DOHH2 (cell line): ENCODE measurements at regions not wholly inside any gene's neighbourhood (a gene's known extent, or its start where the extent isn't known, plus 50 kb on each side); places are given as distances from the start of the nearest gene placed in this dataset.

ENCODE experiments used
- EZH2phosphoT487 ChIP-seq: fragments of 200-600 bp; sonication (generic); IDR thresholded peaks from 2 replicates; pipeline ENCODE4 v1.6.1; 2017; ENCODE audit warnings: borderline replicate concordance, mild to moderate bottlenecking, antibody characterized with exemption, low read length, moderate library complexity, mixed read lengths
- TF ChIP-seq, protein P1 (sequence below): fragments of 200-600 bp; sonication (generic); IDR thresholded peaks from one replicate; pipeline ENCODE4 v1.5.1; 2014; ENCODE audit warnings: antibody characterized with exemption, mild to moderate bottlenecking, low read depth, low read length; ENCODE audit not compliant: poor library complexity, severe bottlenecking

DNA sequence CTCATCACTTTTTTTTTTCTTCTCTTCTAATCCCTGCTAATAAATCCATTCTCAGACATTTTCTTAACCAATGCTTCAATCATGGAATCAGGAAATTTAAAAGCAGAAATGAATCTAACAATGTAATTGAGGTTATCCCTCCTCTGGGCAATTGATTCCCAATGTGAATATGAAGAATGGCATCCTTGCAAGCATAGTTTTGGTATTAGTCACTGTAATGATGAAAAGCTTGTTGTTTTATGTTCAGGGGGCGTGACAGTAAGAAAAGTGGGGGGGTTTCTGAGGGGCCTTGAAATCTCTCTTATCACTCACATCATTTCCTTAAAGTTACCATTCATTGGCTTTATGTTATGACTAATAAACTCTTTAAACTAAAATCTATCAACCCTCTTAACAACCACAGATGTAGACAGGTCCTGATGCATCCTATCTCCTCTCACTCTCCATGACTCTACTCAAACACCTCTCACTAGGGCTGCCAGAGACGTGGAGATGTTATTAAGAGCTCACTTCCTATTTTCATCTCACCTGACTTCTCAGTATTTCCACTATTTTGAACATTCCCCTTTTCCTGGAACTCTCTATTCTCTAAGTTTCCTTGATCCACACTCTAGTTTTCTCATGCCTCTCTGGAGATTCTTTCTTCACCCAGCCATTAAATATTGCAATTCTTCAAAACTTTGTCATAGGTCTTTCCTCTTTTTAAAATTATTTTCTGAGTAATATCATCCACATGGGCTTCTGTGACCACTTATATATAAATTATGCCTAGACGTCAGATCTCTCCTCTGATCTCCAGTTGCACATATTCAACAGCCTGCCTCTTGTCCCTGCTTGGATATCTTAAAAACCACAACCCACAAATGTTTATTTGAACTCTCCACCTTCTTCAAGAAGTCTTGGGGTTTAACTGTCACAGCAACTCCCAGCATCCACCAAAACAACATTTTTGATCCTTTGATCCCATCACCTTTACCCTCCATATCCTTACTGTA lies 332.9 kb downstream of the CDH2 start:
- TF ChIP-seq, protein P1, sequence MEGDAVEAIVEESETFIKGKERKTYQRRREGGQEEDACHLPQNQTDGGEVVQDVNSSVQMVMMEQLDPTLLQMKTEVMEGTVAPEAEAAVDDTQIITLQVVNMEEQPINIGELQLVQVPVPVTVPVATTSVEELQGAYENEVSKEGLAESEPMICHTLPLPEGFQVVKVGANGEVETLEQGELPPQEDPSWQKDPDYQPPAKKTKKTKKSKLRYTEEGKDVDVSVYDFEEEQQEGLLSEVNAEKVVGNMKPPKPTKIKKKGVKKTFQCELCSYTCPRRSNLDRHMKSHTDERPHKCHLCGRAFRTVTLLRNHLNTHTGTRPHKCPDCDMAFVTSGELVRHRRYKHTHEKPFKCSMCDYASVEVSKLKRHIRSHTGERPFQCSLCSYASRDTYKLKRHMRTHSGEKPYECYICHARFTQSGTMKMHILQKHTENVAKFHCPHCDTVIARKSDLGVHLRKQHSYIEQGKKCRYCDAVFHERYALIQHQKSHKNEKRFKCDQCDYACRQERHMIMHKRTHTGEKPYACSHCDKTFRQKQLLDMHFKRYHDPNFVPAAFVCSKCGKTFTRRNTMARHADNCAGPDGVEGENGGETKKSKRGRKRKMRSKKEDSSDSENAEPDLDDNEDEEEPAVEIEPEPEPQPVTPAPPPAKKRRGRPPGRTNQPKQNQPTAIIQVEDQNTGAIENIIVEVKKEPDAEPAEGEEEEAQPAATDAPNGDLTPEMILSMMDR, result no peak
- TF ChIP-seq EZH2phosphoT487, result no peak
